OCI-LY7 (cell line): ENCODE measurements at regions not wholly inside any gene's neighbourhood (a gene's known extent, or its start where the extent isn't known, plus 50 kb on each side); places are given as distances from the start of the nearest gene placed in this dataset.

Experiments
- EZH2phosphoT487 ChIP-seq: fragments of 200-600 bp; sonication (generic); IDR thresholded peaks from 2 replicates; pipeline ENCODE4 v1.6.1; 2018; ENCODE audit warnings: low read depth, borderline replicate concordance, mild to moderate bottlenecking, mixed run types, antibody characterized with exemption, low read length, moderate library complexity, mixed read lengths
- TF ChIP-seq, protein P1 (sequence below): fragments of 200-600 bp; sonication (generic); conservative IDR thresholded peaks from 2 replicates; pipeline ENCODE4 v1.5.1; 2014; ENCODE audit warnings: mild to moderate bottlenecking, antibody characterized with exemption, low read length, moderate library complexity, mixed read lengths

DNA sequence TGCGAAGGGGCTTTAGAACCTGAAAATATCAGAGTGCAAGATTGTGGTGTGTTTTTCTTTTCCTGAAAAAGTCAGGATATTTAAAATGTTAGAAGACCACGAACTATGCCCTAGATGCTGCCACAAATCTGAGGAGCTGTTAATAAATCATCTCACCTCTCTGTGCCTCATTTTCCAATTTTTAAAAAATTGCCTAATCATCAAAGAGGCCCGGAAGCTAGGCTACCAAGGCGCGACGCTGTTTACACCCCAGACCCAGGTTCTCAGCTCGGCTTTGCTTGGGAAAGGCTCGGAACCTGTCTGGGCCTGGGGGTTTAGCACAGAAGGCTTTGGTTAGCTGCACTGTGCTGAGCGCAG, 409.6 kb downstream of the BCOR start:
- TF ChIP-seq, protein P1, sequence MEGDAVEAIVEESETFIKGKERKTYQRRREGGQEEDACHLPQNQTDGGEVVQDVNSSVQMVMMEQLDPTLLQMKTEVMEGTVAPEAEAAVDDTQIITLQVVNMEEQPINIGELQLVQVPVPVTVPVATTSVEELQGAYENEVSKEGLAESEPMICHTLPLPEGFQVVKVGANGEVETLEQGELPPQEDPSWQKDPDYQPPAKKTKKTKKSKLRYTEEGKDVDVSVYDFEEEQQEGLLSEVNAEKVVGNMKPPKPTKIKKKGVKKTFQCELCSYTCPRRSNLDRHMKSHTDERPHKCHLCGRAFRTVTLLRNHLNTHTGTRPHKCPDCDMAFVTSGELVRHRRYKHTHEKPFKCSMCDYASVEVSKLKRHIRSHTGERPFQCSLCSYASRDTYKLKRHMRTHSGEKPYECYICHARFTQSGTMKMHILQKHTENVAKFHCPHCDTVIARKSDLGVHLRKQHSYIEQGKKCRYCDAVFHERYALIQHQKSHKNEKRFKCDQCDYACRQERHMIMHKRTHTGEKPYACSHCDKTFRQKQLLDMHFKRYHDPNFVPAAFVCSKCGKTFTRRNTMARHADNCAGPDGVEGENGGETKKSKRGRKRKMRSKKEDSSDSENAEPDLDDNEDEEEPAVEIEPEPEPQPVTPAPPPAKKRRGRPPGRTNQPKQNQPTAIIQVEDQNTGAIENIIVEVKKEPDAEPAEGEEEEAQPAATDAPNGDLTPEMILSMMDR: no peak
- TF ChIP-seq EZH2phosphoT487: no peak
